Mucosa of descending colon (tissue), 3 donors: ENCODE measurements at regions not wholly inside any gene's neighbourhood (a gene's known extent, or its start where the extent isn't known, plus 50 kb on each side); places are given as distances from the start of the nearest gene placed in this dataset.

Experiments
- ATAC-seq: fragments of 200-7000 bp; cut with Tn5 transposase; one replicate; pipeline ENCODE4 v1.9.1; 2020; ENCODE audit warnings: mild to moderate bottlenecking, moderate library complexity
- DNase-seq, 3 donors: peaks; one replicate each; pipeline ENCODE4 v3.0.0-alpha.2; 2020
- H3K36me3 ChIP-seq: fragments of 200-600 bp; one replicate; pipeline ENCODE4 v1.8.0; 2021; ENCODE audit warnings: low read depth, mild to moderate bottlenecking
- H3K4me1 ChIP-seq: fragments of 200-600 bp; one replicate; pipeline ENCODE4 v1.8.0; 2021; ENCODE audit warnings: low read depth, mild to moderate bottlenecking
- H3K4me3 ChIP-seq: fragments of 200-600 bp; one replicate; pipeline ENCODE4 v1.8.0; 2021; ENCODE audit warnings: mild to moderate bottlenecking
- H3K9me3 ChIP-seq: fragments of 200-600 bp; one replicate; pipeline ENCODE4 v1.8.0; 2021; ENCODE audit warnings: mild to moderate bottlenecking
- intact Hi-C, 2 donors: fragments of 100-400 bp; cut with DNase I in 1 of 2; cut with micrococcal nuclease in 1 of 2; formaldehyde crosslinking; loops; one replicate each; pipeline versions ENCODE4 v1.11.0 to v1.11.1; 2022; cut with DNase I, micrococcal nuclease
- TF ChIP-seq, protein P1 (sequence below): fragments of 200-600 bp; IDR thresholded peaks from one replicate; pipeline ENCODE4 v1.8.0; 2022; ENCODE audit warnings: antibody characterized with exemption, mild to moderate bottlenecking
- donor health status: DM: no; HTN: no; CAD: no; lungs with moderate emphysema.
- donor health status: DM: no; HTN: no; CAD: no.
- donor health status: DM: no; HTN: yes; CAD: no.

DNA sequence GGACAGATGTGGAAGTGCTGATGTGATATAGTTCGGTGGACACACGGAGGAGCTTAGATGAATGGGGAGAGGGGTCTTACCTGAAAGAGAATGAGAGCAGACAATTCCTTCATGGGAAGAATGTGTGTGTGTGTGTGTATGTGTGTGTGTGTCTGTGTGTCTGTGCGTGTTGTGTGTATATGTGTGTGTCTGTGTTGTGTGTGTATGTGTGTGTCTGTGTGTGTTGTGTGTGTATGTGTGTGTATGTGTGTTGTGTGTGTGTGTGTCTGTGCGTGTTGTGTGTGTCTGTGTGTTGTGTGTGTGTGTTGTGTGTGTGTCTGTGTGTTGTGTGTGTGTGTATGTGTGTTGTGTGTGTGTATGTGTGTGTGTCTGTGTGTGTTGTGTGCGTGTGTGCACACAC, 104.2 kb downstream of the FAM204A start:
- intact Hi-C loops = no loop called here
- DNase-seq (no peak), ATAC-seq (no peak)
- H3K9me3 ChIP-seq = no peaks in the 10 kb centered on the region
- H3K4me1 ChIP-seq = no peaks in the 10 kb centered on the region
- no peak overlapping the region for H3K4me3 ChIP-seq
- no peaks in the 10 kb centered on the region for H3K36me3 ChIP-seq
- TF ChIP-seq, protein P1, sequence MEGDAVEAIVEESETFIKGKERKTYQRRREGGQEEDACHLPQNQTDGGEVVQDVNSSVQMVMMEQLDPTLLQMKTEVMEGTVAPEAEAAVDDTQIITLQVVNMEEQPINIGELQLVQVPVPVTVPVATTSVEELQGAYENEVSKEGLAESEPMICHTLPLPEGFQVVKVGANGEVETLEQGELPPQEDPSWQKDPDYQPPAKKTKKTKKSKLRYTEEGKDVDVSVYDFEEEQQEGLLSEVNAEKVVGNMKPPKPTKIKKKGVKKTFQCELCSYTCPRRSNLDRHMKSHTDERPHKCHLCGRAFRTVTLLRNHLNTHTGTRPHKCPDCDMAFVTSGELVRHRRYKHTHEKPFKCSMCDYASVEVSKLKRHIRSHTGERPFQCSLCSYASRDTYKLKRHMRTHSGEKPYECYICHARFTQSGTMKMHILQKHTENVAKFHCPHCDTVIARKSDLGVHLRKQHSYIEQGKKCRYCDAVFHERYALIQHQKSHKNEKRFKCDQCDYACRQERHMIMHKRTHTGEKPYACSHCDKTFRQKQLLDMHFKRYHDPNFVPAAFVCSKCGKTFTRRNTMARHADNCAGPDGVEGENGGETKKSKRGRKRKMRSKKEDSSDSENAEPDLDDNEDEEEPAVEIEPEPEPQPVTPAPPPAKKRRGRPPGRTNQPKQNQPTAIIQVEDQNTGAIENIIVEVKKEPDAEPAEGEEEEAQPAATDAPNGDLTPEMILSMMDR = no peak

DNA sequence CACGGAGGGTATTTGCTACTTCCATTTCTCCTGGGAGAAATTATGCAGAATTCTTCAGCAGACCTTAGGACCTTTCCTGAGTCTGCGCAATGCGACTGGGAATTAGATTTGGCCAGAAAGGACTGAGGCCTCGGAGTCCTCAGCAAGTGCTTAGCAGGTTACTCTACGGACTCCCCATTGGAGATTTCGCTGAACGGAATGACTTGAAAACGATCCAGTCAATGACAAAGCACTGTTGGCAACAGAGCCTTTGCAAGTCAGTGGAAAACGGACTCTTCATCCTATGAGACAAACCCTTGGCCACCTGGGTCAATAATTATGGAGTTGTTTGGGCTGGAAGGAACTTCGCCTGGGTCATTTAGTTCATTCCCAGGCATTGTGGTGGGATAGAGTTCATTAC, 107.4 kb downstream of the FAM204A start:
- DNase-seq (no peak), ATAC-seq (no peak)
- no peak overlapping the region for H3K4me3 ChIP-seq
- no peaks in the 10 kb centered on the region for H3K9me3 ChIP-seq
- H3K4me1 ChIP-seq = no peaks in the 10 kb centered on the region
- intact Hi-C loops = no loop called here
- TF ChIP-seq, protein P1 = no peak
- no peaks in the 10 kb centered on the region for H3K36me3 ChIP-seq

DNA sequence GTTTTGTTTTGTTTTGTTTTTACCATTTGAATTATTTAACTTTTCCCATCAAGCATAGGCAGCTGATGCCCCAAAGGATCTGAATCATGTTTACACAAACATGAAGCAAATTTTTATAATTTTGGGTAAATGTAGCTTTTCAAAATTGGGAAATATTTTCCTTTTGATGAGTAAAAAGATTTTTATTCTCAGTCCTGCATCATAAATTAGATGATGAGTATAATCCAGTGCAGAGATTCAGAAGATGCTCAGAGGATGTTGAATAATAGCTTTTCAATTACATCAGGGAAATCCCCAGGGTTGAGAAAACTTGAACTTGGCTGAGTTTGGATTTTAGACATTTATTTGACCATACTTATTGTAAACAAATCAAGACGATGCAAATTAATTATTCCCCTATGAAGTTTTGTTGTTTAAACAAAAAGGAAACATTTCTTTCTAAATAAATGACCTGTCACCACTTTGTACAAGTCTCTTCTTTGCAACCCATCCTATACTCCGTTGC, 121.7 kb downstream of the FAM204A start:
- TF ChIP-seq, protein P1 = no peak
- ATAC-seq (no peak), DNase-seq (no peak)
- intact Hi-C loops = no loop called here
- Histone ChIP-seq H3K9me3 (no peaks in the 10 kb centered on the region), H3K36me3 (no peaks in the 10 kb centered on the region), H3K4me3 (no peak overlapping the region), H3K4me1 (no peaks in the 10 kb centered on the region)

DNA sequence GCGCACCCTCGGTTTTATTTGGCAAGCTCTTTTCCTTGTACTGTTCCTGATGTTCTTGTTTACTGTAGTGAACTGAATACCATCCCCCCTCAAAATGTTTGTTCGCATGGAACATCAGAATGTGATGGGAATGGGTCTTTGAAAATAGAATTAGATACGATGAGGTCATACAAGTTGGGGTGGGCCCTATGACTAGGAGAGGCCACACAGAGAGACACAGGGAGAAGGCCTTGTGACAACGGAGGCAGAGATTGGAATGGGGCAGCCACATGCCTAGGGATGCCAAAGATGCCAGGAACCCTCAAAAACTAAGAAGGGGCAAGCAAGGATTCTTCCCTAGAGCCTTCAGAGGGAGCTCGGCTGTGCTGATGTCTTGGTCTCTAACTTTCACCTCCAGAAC, 123.6 kb downstream of the FAM204A start:
- no peaks in the 10 kb centered on the region for H3K36me3 ChIP-seq
- H3K4me1 ChIP-seq = no peaks in the 10 kb centered on the region
- TF ChIP-seq, protein P1 = no peak
- intact Hi-C loops = no loop called here
- DNase-seq (no peak), ATAC-seq (no peak)
- no peaks in the 10 kb centered on the region for H3K9me3 ChIP-seq
- no peak overlapping the region for H3K4me3 ChIP-seq

DNA sequence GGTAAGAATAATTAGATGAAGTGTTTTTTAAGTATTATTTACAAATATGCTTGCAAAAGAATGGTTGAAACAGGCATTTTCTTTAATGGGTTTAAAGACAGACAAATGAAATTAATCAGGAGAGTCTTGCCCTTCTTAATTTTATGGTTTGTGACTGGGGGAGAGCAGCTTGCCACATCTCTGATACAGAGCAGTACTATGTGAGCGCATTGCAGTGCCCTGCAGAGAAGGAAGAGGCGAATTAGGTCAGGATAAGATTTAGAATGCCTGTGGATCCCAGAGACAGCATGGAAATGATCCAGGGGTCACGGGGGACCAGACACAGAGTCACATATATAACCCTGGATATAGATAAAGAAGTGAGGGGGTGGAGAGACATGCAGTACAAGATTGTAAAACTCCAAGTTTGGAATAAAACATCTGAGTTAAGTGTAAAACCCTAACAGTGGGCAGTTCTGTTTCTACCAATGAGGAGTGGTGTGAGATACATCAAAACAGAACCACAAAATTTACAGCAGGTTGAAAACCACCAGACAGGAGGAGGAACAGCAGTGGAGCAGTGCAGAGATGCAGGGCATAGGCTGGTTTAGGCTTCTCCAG, 125.5 kb downstream of the FAM204A start:
- Histone ChIP-seq H3K36me3 (no peaks in the 10 kb centered on the region), H3K9me3 (no peaks in the 10 kb centered on the region), H3K4me1 (peaks cover 5% of the 10 kb centered on the region), H3K4me3 (no peak overlapping the region)
- intact Hi-C loops = no loop called here
- TF ChIP-seq, protein P1 = no peak
- no peak for DNase-seq
- no peak for ATAC-seq

DNA sequence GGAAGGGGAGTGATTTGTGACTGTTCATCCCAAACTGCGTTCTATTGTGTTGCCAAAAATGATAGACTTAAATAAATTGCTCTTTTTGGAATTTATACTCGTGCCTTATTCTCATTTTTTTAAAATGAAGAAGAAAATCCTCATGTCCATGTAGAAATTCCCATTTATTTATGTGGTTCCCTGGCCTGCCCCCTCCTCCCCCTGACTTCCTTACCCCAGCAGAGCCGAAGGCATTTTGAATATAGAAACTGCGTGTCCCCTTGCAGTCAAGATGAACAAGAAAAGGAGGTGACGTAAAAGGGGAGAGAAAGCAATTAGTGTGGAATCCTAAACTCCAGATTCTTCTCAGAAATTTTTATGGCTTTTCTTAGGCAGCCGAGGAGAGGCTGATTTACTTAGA, 126.1 kb downstream of the FAM204A start:
- TF ChIP-seq, protein P1 = no peak
- H3K4me1 ChIP-seq = peaks cover 5% of the 10 kb centered on the region
- DNase-seq (no peak), ATAC-seq (no peak)
- no peaks in the 10 kb centered on the region for H3K36me3 ChIP-seq
- H3K9me3 ChIP-seq = no peaks in the 10 kb centered on the region
- no peak overlapping the region for H3K4me3 ChIP-seq
- intact Hi-C loops = no loop called here
